ENCODE measurements at regions not wholly inside any gene's neighbourhood (a gene's known extent, or its start where the extent isn't known, plus 50 kb on each side); places are given as distances from the start of the nearest gene placed in this dataset.
"Not testable (repeated sequence)": the region's sequence is repeated elsewhere in the genome, so short reads cannot be mapped to it uniquely, and the experiment has no call there.

- Histone ChIP-seq H3K36me3 (no peaks in the 10 kb centered on the region), H3K4me3 (no peak overlapping the region), H3K9me3 (no peaks in the 10 kb centered on the region), H3K4me1 (no peaks in the 10 kb centered on the region), H3K27me3 (no peaks in the 10 kb centered on the region), H3K27ac (no peak overlapping the region)
- intact Hi-C loops (cut with DNase I) = no loop called here
- no peak for TF ChIP-seq CTCF (IDR thresholded peaks at IDR 0.05)
- no peak for ATAC-seq
- no peak for DNase-seq
These were observed 140.6 kb upstream of the KCNJ3 start for GRCh38 chr2:154557906-154558305.

DNA sequence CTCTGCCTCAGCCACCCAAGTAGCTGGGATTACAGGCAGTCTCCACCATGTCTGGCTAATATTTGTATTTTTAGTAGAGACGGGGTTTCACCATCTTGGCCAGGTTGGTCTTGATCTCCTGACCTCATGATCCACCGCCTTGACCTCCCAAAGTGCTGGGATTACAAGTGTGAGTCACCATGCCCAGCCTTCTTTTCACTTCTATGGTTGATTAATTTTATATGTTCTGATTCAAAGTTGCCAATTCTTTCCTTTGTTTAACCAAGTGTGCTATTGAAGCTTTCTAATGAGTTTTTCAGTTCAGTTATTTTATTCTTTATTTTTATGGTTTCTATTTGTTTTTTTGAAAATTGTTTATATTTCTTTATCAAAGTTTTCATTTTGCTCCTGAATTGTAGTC, 133.1 kb upstream of the KCNJ3 start:
- Histone ChIP-seq H3K27me3 (no peaks in the 10 kb centered on the region), H3K9me3 (peaks cover 8% of the 10 kb centered on the region), H3K4me1 (no peaks in the 10 kb centered on the region), H3K36me3 (no peaks in the 10 kb centered on the region), H3K4me3 (no peak overlapping the region), H3K27ac (no peak overlapping the region)
- no peak for DNase-seq
- intact Hi-C loops (cut with DNase I) = no loop called here
- no peak for TF ChIP-seq CTCF (IDR thresholded peaks at IDR 0.05)
- ATAC-seq = no peak

GRCh38 chr2:154568413-154568812, 130.1 kb upstream of the KCNJ3 start:
- Histone ChIP-seq H3K36me3 (no peaks in the 10 kb centered on the region), H3K9me3 (peaks cover 8% of the 10 kb centered on the region), H3K27me3 (no peaks in the 10 kb centered on the region), H3K27ac (no peak overlapping the region), H3K4me3 (no peak overlapping the region), H3K4me1 (no peaks in the 10 kb centered on the region)
- intact Hi-C loops (cut with DNase I) = no loop called here
- DNase-seq = no peak
- TF ChIP-seq CTCF (IDR thresholded peaks at IDR 0.05) = no peak
- no peak for ATAC-seq

DNA sequence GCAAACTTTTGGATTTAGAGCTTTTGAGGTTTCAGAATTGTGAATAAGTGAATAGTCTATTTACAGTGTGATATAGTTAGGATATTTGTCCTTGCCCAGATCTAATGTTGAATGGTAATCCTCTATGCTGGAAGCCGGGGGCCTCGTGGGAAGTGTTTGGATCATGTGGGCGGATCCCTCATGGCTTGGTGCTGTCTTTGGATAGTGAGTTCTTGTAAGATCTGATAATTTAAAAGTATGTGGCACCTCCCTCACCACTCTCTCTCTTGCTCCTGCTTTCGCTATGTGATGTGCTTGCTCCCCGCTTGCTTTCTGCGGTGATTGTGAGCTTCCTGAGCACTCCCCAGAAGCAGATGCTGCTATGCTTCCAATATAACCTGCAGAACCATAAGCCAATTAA, 128.0 kb upstream of the KCNJ3 start:
- Histone ChIP-seq H3K27ac (no peak overlapping the region), H3K9me3 (peaks cover 3% of the 10 kb centered on the region), H3K4me1 (no peaks in the 10 kb centered on the region), H3K4me3 (no peak overlapping the region), H3K27me3 (no peaks in the 10 kb centered on the region), H3K36me3 (no peaks in the 10 kb centered on the region)
- TF ChIP-seq CTCF (IDR thresholded peaks at IDR 0.05) = no peak
- intact Hi-C loops (cut with DNase I) = no loop called here
- DNase-seq (no peak), ATAC-seq (no peak)

- not testable (repeated sequence) for H3K4me3 ChIP-seq, DNase-seq, ATAC-seq
These were observed 121.8 kb upstream of the KCNJ3 start for GRCh38 chr2:154576699-154577098.

GRCh38 chr2:154577390-154577789, 121.1 kb upstream of the KCNJ3 start:
- no peak for TF ChIP-seq CTCF (IDR thresholded peaks at IDR 0.05)
- H3K4me1 ChIP-seq = no peaks in the 10 kb centered on the region
- ATAC-seq (no peak), DNase-seq (no peak)
- intact Hi-C loops (cut with DNase I) = no loop called here
- no peak overlapping the region for H3K4me3 ChIP-seq
- H3K36me3 ChIP-seq = no peaks in the 10 kb centered on the region
- H3K27ac ChIP-seq = no peak overlapping the region
- peaks cover 3% of the 10 kb centered on the region for H3K9me3 ChIP-seq
- no peaks in the 10 kb centered on the region for H3K27me3 ChIP-seq

More at GRCh38 chr2:154576699-154577098, 121.8 kb upstream of the KCNJ3 start:
- H3K36me3 ChIP-seq; H3K4me1 ChIP-seq; intact Hi-C loops (cut with DNase I); H3K27ac ChIP-seq; H3K9me3 ChIP-seq; H3K27me3 ChIP-seq: not testable (repeated sequence)

Data from upper lobe of right lung (tissue), 1 donor.